ENCODE measurements at regions not wholly inside any gene's neighbourhood (a gene's known extent, or its start where the extent isn't known, plus 50 kb on each side); places are given as distances from the start of the nearest gene placed in this dataset.
"Not testable (repeated sequence)": the region's sequence is repeated elsewhere in the genome, so short reads cannot be mapped to it uniquely, and the experiment has no call there.

- DNase-seq (ENCODE audit: low read depth): no peak
- TF ChIP-seq CTCF (IDR thresholded peaks at IDR 0.05; ENCODE audit: insufficient read depth, low read length): no peak
- H3K4me3 ChIP-seq (ENCODE audit: low read depth, low read length): no peak overlapping the region
Measured at GRCh38 chr4:149045731-149046130, 603.5 kb upstream of the NR3C2 start.

- not testable (repeated sequence) for DNase-seq (ENCODE audit: low read depth); H3K4me3 ChIP-seq (ENCODE audit: low read depth, low read length)
Measured at GRCh38 chr4:149039786-149040185, 597.6 kb upstream of the NR3C2 start.

- peak; percentile 8 for DNase-seq (ENCODE audit: low read depth)
- TF ChIP-seq CTCF (IDR thresholded peaks at IDR 0.05; ENCODE audit: insufficient read depth, low read length): peak; percentile 26
- H3K4me3 ChIP-seq (ENCODE audit: low read depth, low read length): no peak overlapping the region
Measured at GRCh38 chr4:149031399-149031798, 589.2 kb upstream of the NR3C2 start.

- TF ChIP-seq CTCF (IDR thresholded peaks at IDR 0.05; ENCODE audit: insufficient read depth, low read length): no peak
- no peak for DNase-seq (ENCODE audit: low read depth)
- no peak overlapping the region for H3K4me3 ChIP-seq (ENCODE audit: low read depth, low read length)
Measured at GRCh38 chr4:149029056-149029651, 586.9 kb upstream of the NR3C2 start.

- no peak for TF ChIP-seq CTCF (IDR thresholded peaks at IDR 0.05; ENCODE audit: insufficient read depth, low read length)
- H3K4me3 ChIP-seq (ENCODE audit: low read depth, low read length): no peak overlapping the region
- no peak for DNase-seq (ENCODE audit: low read depth)
Measured at GRCh38 chr4:149026696-149027095, 584.5 kb upstream of the NR3C2 start.

- TF ChIP-seq CTCF (IDR thresholded peaks at IDR 0.05; ENCODE audit: insufficient read depth, low read length): no peak
- DNase-seq (ENCODE audit: low read depth): no peak
- H3K4me3 ChIP-seq (ENCODE audit: low read depth, low read length): no peak overlapping the region
Measured at GRCh38 chr4:149017002-149017734, 575.0 kb upstream of the NR3C2 start.

- no peak for DNase-seq (ENCODE audit: low read depth)
- no peak overlapping the region for H3K4me3 ChIP-seq (ENCODE audit: low read depth, low read length)
- TF ChIP-seq CTCF (IDR thresholded peaks at IDR 0.05; ENCODE audit: insufficient read depth, low read length): no peak
Measured at GRCh38 chr4:149009223-149009622, 567.0 kb upstream of the NR3C2 start.

Measured in fibroblast of the aortic adventitia (primary cell).